Lower leg skin (tissue), 4 donors: ENCODE measurements at regions not wholly inside any gene's neighbourhood (a gene's known extent, or its start where the extent isn't known, plus 50 kb on each side); places are given as distances from the start of the nearest gene placed in this dataset.
"Not testable (repeated sequence)": the region's sequence is repeated elsewhere in the genome, so short reads cannot be mapped to it uniquely, and the experiment has no call there.

Experiments used
- DNase-seq, 2 donors: peaks; one replicate each; pipeline ENCODE4 v3.0.0-alpha.2; 2019; ENCODE audit warnings: low spot score in 2 of 2
- H3K4me3 ChIP-seq: fragments of 200-600 bp; sonication (generic); 2 replicates; pipeline ENCODE4 v1.5.1; 2017; ENCODE audit warnings: mild to moderate bottlenecking, low read depth; ENCODE audit not compliant: poor library complexity, severe bottlenecking
- POLR2A ChIP-seq, 2 donors: fragments of 450-650 bp; IDR thresholded peaks; one replicate each; pipeline ENCODE4 v1.6.1; 2016 to 2017; ENCODE audit warnings: antibody characterized with exemption in 2 of 2, mild to moderate bottlenecking in 1 of 2, moderate library complexity in 1 of 2
- WGBS, 2 donors: methylation state at CpG; one replicate each; pipeline ENCODE4 v1.1.5; 2018; 5-methylcytosine and 5-hydroxymethylcytosine counted together
- intact Hi-C: fragments of 100-400 bp; cut with DNase I; formaldehyde crosslinking; loops from one replicate; pipeline ENCODE4 v1.15.0; 2023; ENCODE audit warnings: low total_unique reads
- TF ChIP-seq, protein P1 (sequence below), 3 donors: fragments of 450-650 bp; IDR thresholded peaks; one replicate each; pipeline ENCODE4 v1.5.1; 2016; ENCODE audit warnings: antibody characterized with exemption in 3 of 3, mild to moderate bottlenecking in 3 of 3, moderate library complexity in 2 of 3

DNA sequence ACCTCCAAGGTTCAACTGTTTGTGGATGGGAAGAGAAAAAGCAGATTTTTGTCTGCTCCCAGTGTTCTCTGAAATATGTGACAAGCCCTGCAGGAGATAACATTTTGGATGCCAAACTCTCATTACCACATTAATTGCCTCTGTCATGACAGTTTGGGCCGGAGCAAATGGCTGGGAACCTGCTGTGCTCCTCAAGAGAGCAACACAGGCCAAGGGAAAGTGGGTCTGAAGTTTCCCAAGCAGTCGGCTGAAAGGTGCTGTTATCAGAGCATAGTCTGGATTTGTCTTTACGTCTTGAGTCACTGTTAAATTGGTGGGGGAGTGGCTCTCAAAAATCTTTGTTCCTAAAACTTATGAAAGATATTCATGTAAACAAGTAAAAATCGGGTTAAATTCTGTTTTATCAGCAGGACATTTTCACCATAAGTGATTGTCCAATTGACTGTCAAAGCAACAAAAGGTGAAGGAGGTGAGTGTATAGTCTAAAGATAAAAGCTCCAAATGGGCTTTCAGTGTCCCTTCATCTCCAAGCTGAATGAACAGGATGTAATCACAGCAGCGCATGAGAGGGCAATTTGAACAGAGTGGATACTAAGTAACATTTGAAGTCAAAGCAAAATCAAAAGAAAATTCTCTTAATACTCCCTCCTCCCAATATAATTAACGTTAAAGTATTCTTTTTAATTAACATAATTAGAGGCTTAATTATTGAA is 844.8 kb downstream of the PCDH17 start:
- TF ChIP-seq, protein P1, sequence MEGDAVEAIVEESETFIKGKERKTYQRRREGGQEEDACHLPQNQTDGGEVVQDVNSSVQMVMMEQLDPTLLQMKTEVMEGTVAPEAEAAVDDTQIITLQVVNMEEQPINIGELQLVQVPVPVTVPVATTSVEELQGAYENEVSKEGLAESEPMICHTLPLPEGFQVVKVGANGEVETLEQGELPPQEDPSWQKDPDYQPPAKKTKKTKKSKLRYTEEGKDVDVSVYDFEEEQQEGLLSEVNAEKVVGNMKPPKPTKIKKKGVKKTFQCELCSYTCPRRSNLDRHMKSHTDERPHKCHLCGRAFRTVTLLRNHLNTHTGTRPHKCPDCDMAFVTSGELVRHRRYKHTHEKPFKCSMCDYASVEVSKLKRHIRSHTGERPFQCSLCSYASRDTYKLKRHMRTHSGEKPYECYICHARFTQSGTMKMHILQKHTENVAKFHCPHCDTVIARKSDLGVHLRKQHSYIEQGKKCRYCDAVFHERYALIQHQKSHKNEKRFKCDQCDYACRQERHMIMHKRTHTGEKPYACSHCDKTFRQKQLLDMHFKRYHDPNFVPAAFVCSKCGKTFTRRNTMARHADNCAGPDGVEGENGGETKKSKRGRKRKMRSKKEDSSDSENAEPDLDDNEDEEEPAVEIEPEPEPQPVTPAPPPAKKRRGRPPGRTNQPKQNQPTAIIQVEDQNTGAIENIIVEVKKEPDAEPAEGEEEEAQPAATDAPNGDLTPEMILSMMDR (IDR thresholded peaks at IDR 0.05): no peak
- no peak for DNase-seq
- WGBS, 2 donors: 58 to 67% methylated on average over 6 of the region's 6 CpGs

DNA sequence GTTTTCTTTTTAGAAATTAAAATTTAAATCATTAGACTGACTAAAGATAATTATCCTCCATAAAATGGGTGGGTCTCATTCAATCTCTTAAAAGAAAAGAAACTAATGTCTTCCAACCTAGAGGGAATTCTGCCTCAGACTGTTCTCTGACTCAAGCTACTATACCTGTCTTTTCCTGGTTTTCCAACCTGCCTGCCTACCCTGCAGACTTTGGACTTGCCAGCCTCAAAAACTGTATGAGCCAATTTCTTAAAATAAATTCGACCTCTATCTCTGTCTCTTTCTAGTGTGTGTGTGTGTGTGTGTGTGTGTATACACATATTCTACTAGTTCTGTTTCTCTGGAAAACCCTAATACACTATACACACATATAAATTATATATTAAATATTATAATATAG is 847.3 kb downstream of the PCDH17 start:
- H3K4me3 ChIP-seq: no peak overlapping the region
- no peak for DNase-seq
- 35 to 48% methylated on average over 1 of the region's 1 CpG for WGBS, 2 donors
- intact Hi-C loops: no loop called here
- no peak for TF ChIP-seq POLR2A (IDR thresholded peaks at IDR 0.05)
- TF ChIP-seq, protein P1 (IDR thresholded peaks at IDR 0.05): no peak

More for the DNA sequence above, 844.8 kb downstream of the PCDH17 start:
- intact Hi-C loops: no loop called here
- no peak overlapping the region for H3K4me3 ChIP-seq

DNA sequence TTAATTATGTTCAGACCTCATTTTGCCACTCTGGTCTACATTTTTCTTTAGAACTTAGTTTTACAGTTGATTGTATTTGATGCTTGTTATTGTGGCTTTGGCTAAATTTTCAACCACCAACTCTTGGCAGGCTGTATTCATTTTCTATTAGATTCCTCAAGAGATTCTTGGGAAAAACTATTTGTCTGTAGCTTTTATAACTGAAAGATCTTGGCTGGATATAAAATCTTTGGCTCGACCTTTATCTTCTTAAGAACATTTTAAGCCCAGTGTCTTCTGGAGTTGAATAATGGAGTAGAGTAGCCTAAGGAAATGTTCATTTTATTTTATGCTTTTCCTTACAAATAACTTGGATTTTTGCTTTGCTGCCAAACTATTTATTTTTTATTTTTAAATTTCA is 848.5 kb downstream of the PCDH17 start:
- intact Hi-C loops: no loop called here
- no peak overlapping the region for H3K4me3 ChIP-seq
- no peak for DNase-seq
- no peak for TF ChIP-seq POLR2A (IDR thresholded peaks at IDR 0.05)
- TF ChIP-seq, protein P1 (IDR thresholded peaks at IDR 0.05): no peak
- WGBS, 2 donors: 24 to 27% methylated on average over 1 of the region's 1 CpG

DNA sequence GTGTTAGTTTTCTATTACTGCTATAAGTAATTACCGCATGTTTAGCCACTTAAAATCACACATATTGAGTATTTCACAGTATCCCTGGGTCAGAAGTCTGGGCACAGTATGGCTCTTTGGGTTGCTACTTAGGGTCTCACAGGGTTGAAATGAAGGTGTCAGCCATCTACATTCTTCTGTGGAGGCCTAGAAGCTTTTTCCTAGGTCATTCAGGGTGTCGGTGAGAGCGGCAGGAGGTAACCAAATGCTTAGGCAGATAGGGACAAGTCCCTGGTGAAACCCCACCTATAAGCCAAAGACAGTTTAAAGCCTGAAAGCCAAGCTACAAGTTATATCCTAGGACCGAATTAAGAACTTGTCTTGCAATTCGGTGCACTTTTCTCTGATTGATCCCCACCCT is 856.7 kb downstream of the PCDH17 start:
- no peak for DNase-seq
- no peak overlapping the region for H3K4me3 ChIP-seq
- TF ChIP-seq POLR2A (IDR thresholded peaks at IDR 0.05): no peak
- TF ChIP-seq, protein P1 (IDR thresholded peaks at IDR 0.05): no peak
- WGBS, 2 donors: 88 to 93% methylated on average over 5 of the region's 5 CpGs
- intact Hi-C loops: loop anchor here (5.0 kb wide), 1 partner anchor 1189 kb away; no protein-coding TSS in a partner anchor

DNA sequence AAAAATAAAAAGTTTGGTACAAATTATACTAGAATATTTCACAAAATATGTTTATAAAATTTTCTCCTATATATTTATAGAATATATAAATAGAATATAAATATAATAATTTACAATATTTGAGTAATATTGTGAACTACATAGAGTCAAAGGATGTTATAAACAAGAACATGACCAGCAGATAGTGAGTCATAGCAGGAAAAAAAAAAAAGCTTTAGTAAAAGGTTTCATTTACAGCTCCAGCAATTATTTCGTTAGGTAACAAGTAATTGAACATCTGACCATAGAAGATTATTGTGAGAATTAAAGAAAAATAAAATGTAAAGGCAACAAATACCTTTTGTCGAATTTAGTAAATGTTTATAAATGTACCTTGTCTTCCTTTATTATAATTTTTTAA is 864.1 kb downstream of the PCDH17 start:
- TF ChIP-seq, protein P1 (IDR thresholded peaks at IDR 0.05): no peak
- no peak for TF ChIP-seq POLR2A (IDR thresholded peaks at IDR 0.05)
- no peak overlapping the region for H3K4me3 ChIP-seq
- intact Hi-C loops: no loop called here
- DNase-seq: no peak
- 63 to 79% methylated on average over 2 of the region's 2 CpGs for WGBS, 2 donors

DNA sequence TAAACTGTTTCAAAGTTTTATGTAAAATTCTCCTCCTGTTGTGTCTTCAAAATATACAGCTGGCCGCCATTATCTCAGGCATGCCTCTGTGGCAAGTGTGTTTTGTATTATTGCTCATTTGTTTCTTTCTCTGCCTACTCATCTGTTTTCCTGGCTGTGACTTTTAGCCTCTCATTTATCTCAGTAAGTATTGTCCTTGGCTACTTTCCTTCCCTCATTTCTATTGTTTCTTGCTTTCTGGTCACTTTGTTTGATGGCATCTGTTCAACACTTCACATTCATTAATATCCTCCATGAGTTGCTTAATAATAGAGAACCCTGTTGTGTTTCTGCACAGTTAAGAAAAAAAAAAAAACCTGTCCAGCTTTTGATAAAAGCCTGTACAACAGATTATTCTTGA is 869.4 kb downstream of the PCDH17 start:
- no peak for DNase-seq
- 62 to 73% methylated on average over 1 of the region's 1 CpG for WGBS, 2 donors
- no peak overlapping the region for H3K4me3 ChIP-seq
- TF ChIP-seq, protein P1 (IDR thresholded peaks at IDR 0.05): no peak
- TF ChIP-seq POLR2A (IDR thresholded peaks at IDR 0.05): no peak
- intact Hi-C loops: no loop called here

DNA sequence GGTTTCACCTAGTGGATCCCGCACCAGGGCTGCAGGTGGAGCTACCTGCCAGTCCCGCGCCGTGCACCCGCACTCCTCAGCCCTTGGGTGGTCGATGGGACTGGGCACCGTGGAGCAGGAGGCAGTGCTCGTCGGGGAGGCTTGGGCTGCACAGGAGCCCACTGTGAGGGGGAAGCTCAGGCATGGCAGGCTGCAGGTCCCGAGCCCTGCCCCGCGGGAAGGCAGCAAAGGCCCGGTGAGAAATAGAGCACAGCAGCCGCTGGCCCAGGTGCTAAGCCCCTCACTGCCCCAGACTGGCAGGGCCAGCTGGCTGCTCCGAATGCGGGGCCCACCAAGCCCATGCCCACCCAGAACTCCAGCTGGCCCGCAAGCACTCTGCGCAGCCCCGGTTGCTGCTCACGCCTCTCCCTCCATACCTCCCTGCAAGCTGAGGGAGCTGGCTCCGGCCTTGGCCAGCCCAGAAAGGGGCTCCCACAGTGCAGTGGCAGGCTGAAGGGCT is 872.7 kb downstream of the PCDH17 start:
- 93 to 98% methylated on average over 21 of the region's 21 CpGs for WGBS, 2 donors
- DNase-seq, H3K4me3 ChIP-seq, intact Hi-C loops: not testable (repeated sequence)

DNA sequence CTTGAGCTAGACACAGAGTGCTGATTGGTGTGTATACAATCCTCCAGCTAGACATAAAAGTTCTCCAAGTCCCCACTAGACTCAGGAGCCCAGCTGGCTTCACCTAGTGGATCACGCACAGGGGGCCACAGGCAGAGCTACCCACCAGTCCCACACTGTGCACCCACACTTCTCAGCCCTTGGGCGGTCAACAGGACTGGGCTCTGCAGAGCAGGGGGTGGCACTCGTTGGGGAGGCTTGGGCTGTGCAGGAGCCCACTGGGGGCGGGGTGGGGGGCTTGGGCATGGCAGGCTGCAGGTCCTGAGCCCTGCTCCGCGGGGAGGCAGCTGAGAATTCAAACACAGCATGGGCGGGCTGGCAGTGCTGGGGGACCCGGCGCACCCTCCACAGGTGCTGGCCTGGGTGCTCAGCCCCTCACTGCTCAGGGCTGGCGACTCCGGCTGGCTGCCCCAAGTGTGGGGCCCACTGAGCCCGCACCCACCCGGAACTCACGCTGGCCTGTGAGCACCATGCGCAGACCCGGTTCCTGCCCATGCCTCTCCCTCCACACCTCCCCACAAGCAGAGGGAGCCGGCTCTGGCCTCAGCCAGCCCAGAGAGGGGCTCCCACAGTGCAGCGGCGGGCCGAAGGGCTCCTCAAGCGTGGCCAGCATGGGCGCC is 873.8 kb downstream of the PCDH17 start:
- DNase-seq, H3K4me3 ChIP-seq, intact Hi-C loops: not testable (repeated sequence)
- WGBS, 2 donors: 94 to 97% methylated on average over 5 to 19 of the region's 22 CpGs
